ENCODE measurements at regions not wholly inside any gene's neighbourhood (a gene's known extent, or its start where the extent isn't known, plus 50 kb on each side); places are given as distances from the start of the nearest gene placed in this dataset.

- DNase-seq = no peak
- H3K9me3 ChIP-seq (replicated peaks in 1 of 2; ENCODE audit: control insufficient read depth in 1 of 2, insufficient read depth in 1 of 2, low read length in 2 of 2) = no peaks in the 10 kb centered on the region
- H3K4me2 ChIP-seq (replicated peaks; ENCODE audit: extremely low read depth, low read length, poor library complexity, severe bottlenecking) = no peak overlapping the region
- H3K27me3 ChIP-seq (ENCODE audit: control insufficient read depth in 2 of 2, insufficient read depth in 2 of 2, low read length in 2 of 2) = no peaks in the 10 kb centered on the region
- H4K20me1 ChIP-seq (ENCODE audit: insufficient read depth, low read length) = no peaks in the 10 kb centered on the region
- H3K27ac ChIP-seq (ENCODE audit: low read depth in 1 of 2, low read length in 2 of 2) = no peak overlapping the region
- Mint-ChIP-seq H3K9me3 (peaks cover 0 to 2% (median 0%) of the 10 kb centered on the region in 7 donors), H3K27ac (peak overlapping the region in 1 of 7 donors; percentile 29), H3K27me3 (ENCODE audit: low read depth in 3 of 3) (peaks cover 0 to 4% (median 0%) of the 10 kb centered on the region in 3 donors), H3K4me1 (no peaks in the 10 kb centered on the region), H3K36me3 (no peaks in the 10 kb centered on the region), H3K4me3 (no peak overlapping the region)
- H3K36me3 ChIP-seq (replicated peaks in 1 of 2; ENCODE audit: control insufficient read depth in 1 of 2, insufficient read depth in 2 of 2, low read length in 2 of 2) = no peaks in the 10 kb centered on the region
- TF ChIP-seq, protein P1, sequence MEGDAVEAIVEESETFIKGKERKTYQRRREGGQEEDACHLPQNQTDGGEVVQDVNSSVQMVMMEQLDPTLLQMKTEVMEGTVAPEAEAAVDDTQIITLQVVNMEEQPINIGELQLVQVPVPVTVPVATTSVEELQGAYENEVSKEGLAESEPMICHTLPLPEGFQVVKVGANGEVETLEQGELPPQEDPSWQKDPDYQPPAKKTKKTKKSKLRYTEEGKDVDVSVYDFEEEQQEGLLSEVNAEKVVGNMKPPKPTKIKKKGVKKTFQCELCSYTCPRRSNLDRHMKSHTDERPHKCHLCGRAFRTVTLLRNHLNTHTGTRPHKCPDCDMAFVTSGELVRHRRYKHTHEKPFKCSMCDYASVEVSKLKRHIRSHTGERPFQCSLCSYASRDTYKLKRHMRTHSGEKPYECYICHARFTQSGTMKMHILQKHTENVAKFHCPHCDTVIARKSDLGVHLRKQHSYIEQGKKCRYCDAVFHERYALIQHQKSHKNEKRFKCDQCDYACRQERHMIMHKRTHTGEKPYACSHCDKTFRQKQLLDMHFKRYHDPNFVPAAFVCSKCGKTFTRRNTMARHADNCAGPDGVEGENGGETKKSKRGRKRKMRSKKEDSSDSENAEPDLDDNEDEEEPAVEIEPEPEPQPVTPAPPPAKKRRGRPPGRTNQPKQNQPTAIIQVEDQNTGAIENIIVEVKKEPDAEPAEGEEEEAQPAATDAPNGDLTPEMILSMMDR (IDR thresholded peaks at IDR 0.05) = no peak
- H3K9ac ChIP-seq (ENCODE audit: insufficient read depth, low read length, poor library complexity, severe bottlenecking) = no peak overlapping the region
- H3K79me2 ChIP-seq (ENCODE audit: insufficient read depth, low read length) = no peaks in the 10 kb centered on the region
- 78% methylated on average over 4 of the region's 5 CpGs for WGBS (ENCODE audit: insufficient coverage)
- no peak overlapping the region for H3K4me3 ChIP-seq (replicated peaks in 1 of 3; ENCODE audit: low read depth in 2 of 3, low read length in 3 of 3)
- no peak overlapping the region for H2AFZ ChIP-seq (ENCODE audit: insufficient read depth, low read depth, low read length, poor library complexity, severe bottlenecking)
- intact Hi-C loops (cut with micrococcal nuclease) = no loop called here
- H3K4me1 ChIP-seq (ENCODE audit: control insufficient read depth in 1 of 2, insufficient read depth in 2 of 2, low read length in 2 of 2) = no peaks in the 10 kb centered on the region
Measured at GRCh38 chr1:178646821-178647220, 78.2 kb upstream of the RALGPS2 start.

- Mint-ChIP-seq H3K27me3 (ENCODE audit: low read depth in 3 of 3) (peaks cover 0 to 4% (median 0%) of the 10 kb centered on the region in 3 donors), H3K27ac (no peak overlapping the region), H3K9me3 (peaks cover 0 to 2% (median 0%) of the 10 kb centered on the region in 7 donors), H3K4me1 (no peaks in the 10 kb centered on the region), H3K4me3 (no peak overlapping the region), H3K36me3 (no peaks in the 10 kb centered on the region)
- Histone ChIP-seq H3K4me2 (replicated peaks; ENCODE audit: extremely low read depth, low read length, poor library complexity, severe bottlenecking) (no peak overlapping the region), H3K27ac (ENCODE audit: low read depth in 1 of 2, low read length in 2 of 2) (no peak overlapping the region), H3K9ac (ENCODE audit: insufficient read depth, low read length, poor library complexity, severe bottlenecking) (no peak overlapping the region), H4K20me1 (ENCODE audit: insufficient read depth, low read length) (no peaks in the 10 kb centered on the region), H2AFZ (ENCODE audit: insufficient read depth, low read depth, low read length, poor library complexity, severe bottlenecking) (no peak overlapping the region), H3K4me3 (replicated peaks in 1 of 3; ENCODE audit: low read depth in 2 of 3, low read length in 3 of 3) (no peak overlapping the region), H3K79me2 (ENCODE audit: insufficient read depth, low read length) (no peaks in the 10 kb centered on the region), H3K36me3 (replicated peaks in 1 of 2; ENCODE audit: control insufficient read depth in 1 of 2, insufficient read depth in 2 of 2, low read length in 2 of 2) (no peaks in the 10 kb centered on the region), H3K9me3 (replicated peaks in 1 of 2; ENCODE audit: control insufficient read depth in 1 of 2, insufficient read depth in 1 of 2, low read length in 2 of 2) (no peaks in the 10 kb centered on the region), H3K27me3 (ENCODE audit: control insufficient read depth in 2 of 2, insufficient read depth in 2 of 2, low read length in 2 of 2) (no peaks in the 10 kb centered on the region), H3K4me1 (ENCODE audit: control insufficient read depth in 1 of 2, insufficient read depth in 2 of 2, low read length in 2 of 2) (no peaks in the 10 kb centered on the region)
- intact Hi-C loops (cut with micrococcal nuclease) = no loop called here
- no peak for DNase-seq
- WGBS (ENCODE audit: insufficient coverage) = 95% methylated on average over 6 of the region's 11 CpGs
- TF ChIP-seq, protein P1 (IDR thresholded peaks at IDR 0.05) = no peak
Measured at GRCh38 chr1:178648151-178648550, 76.9 kb upstream of the RALGPS2 start.
